NCI-H82 treated with DMSO at 0.1 percent for 48 hours (cell line): ENCODE measurements at regions not wholly inside any gene's neighbourhood (a gene's known extent, or its start where the extent isn't known, plus 50 kb on each side); places are given as distances from the start of the nearest gene placed in this dataset.

Experiments used
- DNase-seq: peaks from one replicate; lab custom pipeline; 2025; ENCODE audit not compliant: unreplicated experiment; lab: John Stamatoyannopoulos, UW

DNA sequence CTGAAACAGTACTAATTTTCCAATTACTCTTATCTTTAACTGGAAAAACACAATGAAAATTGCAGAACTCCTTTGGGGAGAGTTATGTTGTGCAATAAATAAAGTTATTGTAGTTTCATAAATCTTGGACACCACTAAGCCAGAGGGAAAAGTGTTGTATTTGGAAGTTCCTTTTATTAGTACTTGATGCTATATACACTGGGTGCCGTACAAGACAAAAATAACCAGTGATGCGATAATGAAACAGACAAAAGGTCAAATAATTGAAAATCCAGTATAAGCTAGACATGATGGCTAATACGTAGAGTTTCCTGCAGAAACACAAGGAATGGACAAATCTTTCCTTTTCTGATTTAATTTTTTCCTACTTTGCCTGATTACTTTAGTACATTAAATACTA is 541.1 kb downstream of the ETS1 start:
- no peak for DNase-seq

- DNase-seq = no peak
Measured at GRCh38 chr11:128045094-128045725, 542.1 kb downstream of the ETS1 start.

GRCh38 chr11:128042290-128042751 is 545.0 kb downstream of the ETS1 start:
- DNase-seq = no peak

DNA sequence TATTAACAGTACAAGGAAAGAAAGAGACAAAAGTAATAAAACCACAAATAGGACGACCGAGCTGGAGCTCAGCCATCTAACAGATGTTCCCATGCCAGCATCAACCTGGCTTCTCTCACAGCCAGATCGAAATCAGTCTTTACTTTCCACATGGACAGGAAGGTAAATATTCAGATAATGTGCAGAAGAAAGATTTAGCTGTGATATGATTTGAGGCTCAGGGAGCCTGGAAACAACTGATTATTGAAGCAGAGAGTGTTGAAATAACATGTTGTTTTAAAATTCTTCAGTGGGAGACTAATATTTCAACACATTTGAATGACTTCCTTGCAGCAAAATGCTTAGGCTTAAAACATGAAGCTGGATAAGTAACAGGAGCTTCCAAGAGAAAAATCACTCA is 546.8 kb downstream of the ETS1 start:
- DNase-seq = no peak

DNA sequence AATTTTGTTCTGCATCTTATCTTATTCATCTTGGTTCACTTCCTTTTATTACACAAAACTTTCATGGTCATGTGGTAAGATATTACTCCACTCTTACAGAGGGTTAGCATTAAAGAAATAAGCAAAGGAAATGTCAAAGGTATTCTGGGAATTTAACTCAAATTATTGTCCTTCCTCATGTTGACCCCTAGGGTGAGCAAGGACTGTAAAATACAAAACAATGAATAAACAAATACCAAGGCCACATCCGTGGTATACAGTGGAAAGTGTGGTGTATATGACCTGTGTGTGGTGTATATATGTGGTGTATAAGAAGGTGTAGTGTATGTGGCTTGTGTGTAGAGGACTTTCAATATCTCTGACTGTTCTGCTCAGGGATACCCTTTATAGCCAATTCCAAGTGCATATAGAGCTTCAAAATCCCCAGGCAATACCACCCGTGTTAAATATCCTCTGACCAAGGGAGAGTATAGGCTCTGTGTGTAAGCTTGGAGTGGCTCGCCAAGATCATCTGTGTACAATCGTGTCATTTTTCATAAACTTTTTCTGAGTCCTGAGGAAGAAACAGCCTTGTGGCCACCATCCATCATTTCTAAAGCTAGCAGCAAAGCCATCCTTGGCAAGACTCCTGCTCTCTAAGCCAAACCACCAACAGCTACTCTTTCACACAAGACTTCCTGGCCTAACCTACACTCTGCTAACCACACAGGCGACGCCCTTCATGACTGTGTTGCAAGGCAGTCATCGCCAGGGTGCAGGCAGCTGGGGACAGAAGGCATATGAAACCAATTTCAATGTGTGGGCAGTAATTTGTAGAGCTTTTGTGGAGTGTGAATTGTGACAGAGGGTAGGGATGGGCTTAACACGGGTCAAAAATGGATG is 548.0 kb downstream of the ETS1 start:
- DNase-seq = no peak

- DNase-seq = no peak
Measured at GRCh38 chr11:128036556-128037093, 550.7 kb downstream of the ETS1 start.

DNA sequence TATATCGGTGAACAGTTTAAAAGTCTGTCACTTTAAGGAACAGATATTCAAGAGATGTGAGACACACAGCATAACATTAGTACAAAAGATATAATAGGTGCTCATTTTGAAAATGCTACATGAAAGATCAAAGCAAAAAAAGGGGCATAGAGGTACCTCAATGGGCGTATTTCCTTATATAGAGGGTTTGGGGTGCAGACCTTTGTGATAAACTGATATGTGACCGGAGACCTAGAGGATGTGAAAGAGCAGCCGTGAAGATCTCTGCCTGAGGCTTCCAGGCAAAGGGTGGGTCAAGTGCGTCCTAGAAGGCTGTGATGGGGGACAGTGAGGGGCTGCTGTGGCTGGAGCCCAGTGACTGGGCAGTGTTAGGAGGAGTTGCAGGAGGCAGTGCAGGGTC is 551.4 kb downstream of the ETS1 start:
- no peak for DNase-seq

GRCh38 chr11:128031538-128032134 is 555.7 kb downstream of the ETS1 start:
- DNase-seq = peak; percentile 45

DNA sequence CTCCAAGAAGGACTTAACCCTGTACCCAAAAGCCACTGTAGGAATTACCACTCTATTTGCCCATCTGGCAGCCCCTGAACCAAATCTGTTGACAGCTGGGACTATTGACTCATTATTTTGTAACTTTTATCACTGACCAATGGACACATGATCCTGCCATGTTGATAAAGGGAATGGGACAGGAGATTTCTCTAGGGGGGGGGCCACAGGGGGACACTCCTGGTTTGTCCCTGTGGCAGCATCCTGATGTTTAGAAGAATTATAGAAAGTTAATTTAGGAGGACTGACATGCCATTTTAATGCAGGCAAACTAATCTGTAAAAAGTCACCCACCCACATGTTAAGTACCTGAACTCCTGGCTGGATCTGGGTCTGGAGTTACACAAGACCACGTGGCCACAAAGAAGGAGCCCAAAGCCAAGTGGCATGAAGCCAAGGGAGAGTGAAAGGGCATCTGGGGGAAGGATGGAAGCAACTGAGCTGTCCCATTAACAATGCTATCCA is 558.1 kb downstream of the ETS1 start:
- no peak for DNase-seq

- DNase-seq = no peak
Measured at GRCh38 chr11:128026596-128026995, 560.8 kb downstream of the ETS1 start.

DNA sequence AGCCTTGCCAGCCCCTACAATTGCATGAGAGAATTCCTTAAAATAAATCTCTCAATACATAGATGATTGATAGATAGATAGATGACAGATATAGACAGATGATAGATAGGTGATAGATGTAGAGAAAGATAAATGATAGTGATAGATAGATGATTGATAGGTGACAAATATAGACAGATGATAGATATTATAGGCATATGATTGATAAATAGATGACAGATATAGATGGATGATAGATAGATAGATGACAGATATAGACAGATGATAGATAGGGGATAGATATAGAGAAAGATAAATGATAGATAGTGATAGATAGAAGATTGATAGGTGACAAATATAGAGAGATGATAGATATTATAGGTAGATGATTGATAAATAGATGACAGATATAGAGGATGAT is 564.6 kb downstream of the ETS1 start:
- no peak for DNase-seq

DNA sequence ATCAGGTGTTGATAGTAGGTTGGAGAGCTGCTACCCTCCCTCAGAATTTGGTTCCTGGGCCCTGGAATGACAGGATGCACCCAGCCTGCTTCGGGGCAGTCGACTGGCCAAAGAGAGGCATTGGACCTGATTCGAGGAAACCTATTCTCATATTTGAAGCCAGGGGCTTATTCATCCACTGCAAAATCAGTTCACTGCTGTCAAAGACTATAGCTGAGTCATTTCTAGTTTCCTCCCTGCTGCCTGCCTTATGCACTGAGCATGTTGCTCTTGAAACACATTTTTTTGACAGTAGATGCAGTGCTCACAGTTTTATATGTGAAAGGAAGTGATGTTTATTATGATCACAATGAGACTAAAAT is 565.4 kb downstream of the ETS1 start:
- no peak for DNase-seq

GRCh38 chr11:128021349-128022006 is 565.9 kb downstream of the ETS1 start:
- DNase-seq = no peak

GRCh38 chr11:128018692-128019091 is 568.7 kb downstream of the ETS1 start:
- no peak for DNase-seq

DNA sequence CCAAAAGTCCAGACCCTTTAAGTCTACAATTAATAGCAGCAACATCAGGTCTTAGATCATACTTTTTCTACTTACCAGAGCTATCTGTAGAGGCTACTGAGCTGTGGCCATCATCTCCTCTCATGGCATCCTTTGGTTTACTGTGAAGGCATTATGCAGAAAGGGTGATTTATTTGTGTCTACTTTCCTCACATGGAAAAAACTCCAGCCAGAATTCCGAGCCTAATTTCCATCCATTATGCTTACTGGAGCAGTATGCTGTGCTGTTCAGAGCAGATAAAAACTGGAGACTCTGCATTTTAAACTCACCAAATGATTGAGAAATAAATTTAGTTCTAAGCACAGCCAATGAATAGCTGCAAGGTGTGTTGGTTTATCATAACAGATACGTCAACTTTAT is 581.8 kb downstream of the ETS1 start:
- no peak for DNase-seq

- DNase-seq = no peak
Measured at GRCh38 chr11:127998421-127998820, 588.9 kb downstream of the ETS1 start.

DNA sequence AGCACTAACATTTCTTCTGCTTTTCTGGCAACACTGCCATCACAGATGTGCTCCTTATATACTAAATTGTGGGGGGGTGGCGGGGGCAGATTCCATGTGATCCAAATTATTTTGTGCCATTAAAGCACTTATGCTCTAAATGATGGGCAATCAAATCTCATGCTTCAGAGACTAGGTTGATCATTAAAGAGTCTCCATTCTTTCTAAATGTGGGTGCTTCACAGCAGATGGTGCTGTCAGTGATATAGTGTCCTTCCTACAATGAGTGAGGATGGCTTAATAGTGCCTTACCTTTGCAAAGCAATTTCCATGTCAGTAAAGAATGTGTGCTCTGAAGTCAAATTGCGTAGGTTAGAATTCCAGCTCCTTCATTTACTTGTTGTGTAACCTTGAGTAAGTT is 589.8 kb downstream of the ETS1 start:
- no peak for DNase-seq

- no peak for DNase-seq
Measured at GRCh38 chr11:127996825-127997224, 590.5 kb downstream of the ETS1 start.

DNA sequence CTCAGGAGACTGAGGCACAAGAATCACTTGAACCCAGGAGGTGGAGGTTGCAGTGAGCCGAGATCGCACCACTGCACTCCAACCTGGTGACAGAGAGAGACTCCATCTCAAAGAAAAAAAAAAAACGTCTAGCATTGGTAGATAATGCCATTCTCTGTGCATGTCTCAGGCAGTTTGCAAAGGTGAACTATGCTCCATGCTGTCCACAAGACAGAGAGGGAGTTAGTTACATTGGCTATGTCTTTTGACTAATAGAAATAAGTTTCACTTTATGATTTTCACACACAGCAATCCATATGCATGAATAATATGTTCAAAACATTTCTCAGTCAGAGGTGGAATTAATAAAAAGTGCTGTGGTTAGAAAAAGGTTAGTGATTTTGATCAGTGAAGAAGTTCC is 591.4 kb downstream of the ETS1 start:
- DNase-seq = no peak

DNA sequence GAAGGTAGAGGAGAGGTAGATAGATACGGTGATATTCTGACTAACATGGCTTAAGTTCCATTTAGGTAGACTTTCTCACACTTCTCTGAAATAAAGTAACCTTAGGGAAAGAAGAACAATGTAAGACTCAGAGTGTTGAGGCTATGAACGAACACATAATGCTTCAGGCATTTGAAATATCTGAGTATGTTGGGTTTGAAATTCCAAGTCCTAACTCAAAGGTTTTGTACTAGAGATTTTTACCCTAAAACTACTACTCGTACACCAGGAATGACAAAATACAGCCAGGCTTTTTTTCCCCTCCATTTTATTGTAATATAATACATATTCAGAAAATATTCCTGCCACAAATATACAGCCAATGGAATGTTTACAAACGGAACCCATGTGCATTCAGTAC is 592.6 kb downstream of the ETS1 start:
- DNase-seq = no peak

- DNase-seq = no peak
Measured at GRCh38 chr11:127993788-127994187, 593.6 kb downstream of the ETS1 start.
